Gastroesophageal sphincter (tissue), 4 donors: ENCODE measurements at regions not wholly inside any gene's neighbourhood (a gene's known extent, or its start where the extent isn't known, plus 50 kb on each side); places are given as distances from the start of the nearest gene placed in this dataset.

ENCODE experiments used
- ATAC-seq: fragments of 150-250 bp; one replicate; pipeline ENCODE4 v1.9.1; 2016; ENCODE audit warnings: mild to moderate bottlenecking, moderate library complexity
- H3K27ac ChIP-seq, 4 donors: fragments of 200-600 bp; sonication (generic) in 3 of 4; 1 replicate in 3 of 4; 2 replicates in 1 of 4; pipeline ENCODE4 v1.5.1; 2016 to 2019
- H3K27me3 ChIP-seq: fragments of 200-600 bp; sonication (generic); one replicate; pipeline ENCODE4 v1.5.1; 2019
- H3K36me3 ChIP-seq, 2 donors: fragments of 200-600 bp; sonication (generic); one replicate each; pipeline ENCODE4 v1.5.1; 2019; ENCODE audit warnings: control low read depth in 1 of 2
- H3K4me1 ChIP-seq, 3 donors: fragments of 200-600 bp; sonication (generic); 1 replicate in 2 of 3; 2 replicates in 1 of 3; pipeline ENCODE4 v1.5.1; 2016 to 2019; ENCODE audit warnings: control low read depth in 2 of 3
- H3K4me3 ChIP-seq, 2 donors: fragments of 200-600 bp; sonication (generic); one replicate each; pipeline ENCODE4 v1.5.1; 2019; ENCODE audit warnings: mild to moderate bottlenecking in 1 of 2, moderate library complexity in 1 of 2
- H3K9me3 ChIP-seq, 3 donors: fragments of 200-600 bp; sonication (generic); one replicate each; pipeline ENCODE4 v1.5.1; 2017 to 2019; ENCODE audit warnings: control low read depth in 2 of 3
- CTCF ChIP-seq, 4 experiments: fragments of 200-600 bp in 2 of 4; fragments of 450-650 bp in 2 of 4; sonication (generic) in 1 of 4; IDR thresholded peaks; one replicate each; pipeline ENCODE4 v1.5.1; 2017 to 2019; ENCODE audit warnings: antibody characterized with exemption in 4 of 4, mild to moderate bottlenecking in 2 of 4, moderate library complexity in 2 of 4
- EP300 ChIP-seq: sonication (generic); formaldehyde crosslinking; IDR thresholded peaks from one replicate; pipeline ENCODE4 v1.6.1; 2017; ENCODE audit warnings: antibody characterized with exemption, mild to moderate bottlenecking
- POLR2A ChIP-seq, 2 donors: fragments of 450-650 bp; IDR thresholded peaks; one replicate each; pipeline ENCODE4 v1.6.1; 2017; ENCODE audit warnings: antibody characterized with exemption in 2 of 2, mild to moderate bottlenecking in 2 of 2, moderate library complexity in 1 of 2
- POLR2AphosphoS5 ChIP-seq: sonication (generic); formaldehyde crosslinking; IDR thresholded peaks from one replicate; pipeline ENCODE4 v1.6.1; 2017; ENCODE audit warnings: antibody characterized with exemption
- WGBS, 2 donors: methylation state at CpG; one replicate each; pipeline ENCODE4 v1.1.5; 2018; ENCODE audit warnings: low coverage in 1 of 2; 5-methylcytosine and 5-hydroxymethylcytosine counted together

- Histone ChIP-seq H3K36me3 (no peaks in the 10 kb centered on the region), H3K9me3 (no peaks in the 10 kb centered on the region), H3K27ac (no peak overlapping the region), H3K4me3 (no peak overlapping the region), H3K27me3 (peaks cover 9% of the 10 kb centered on the region), H3K4me1 (peaks cover 0 to 12% (median 6%) of the 10 kb centered on the region in 3 donors)
- TF ChIP-seq POLR2A (IDR thresholded peaks at IDR 0.05) (no peak), EP300 (no peak), CTCF (IDR thresholded peaks at IDR 0.05) (no peak), POLR2AphosphoS5 (no peak)
- ATAC-seq: no peak
- 85 to 100% methylated on average over 1 to 10 of the region's 18 CpGs for WGBS, 2 donors
Measured at GRCh38 chr2:121090088-121090715, 194.8 kb downstream of the TFCP2L1 start.

- WGBS, 2 donors: 60 to 100% methylated on average over 1 of the region's 2 CpGs
- Histone ChIP-seq H3K27ac (no peak overlapping the region), H3K9me3 (no peaks in the 10 kb centered on the region), H3K4me3 (no peak overlapping the region), H3K36me3 (no peaks in the 10 kb centered on the region), H3K4me1 (peaks cover 0 to 15% (median 6%) of the 10 kb centered on the region in 3 donors), H3K27me3 (peaks cover 18% of the 10 kb centered on the region)
- ATAC-seq: no peak
- TF ChIP-seq POLR2AphosphoS5: no peak
- TF ChIP-seq EP300: no peak
- no peak for TF ChIP-seq POLR2A (IDR thresholded peaks at IDR 0.05)
- no peak for TF ChIP-seq CTCF (IDR thresholded peaks at IDR 0.05)
Measured at GRCh38 chr2:121092095-121092494, 192.9 kb downstream of the TFCP2L1 start.

- H3K36me3 ChIP-seq: no peaks in the 10 kb centered on the region
- H3K27ac ChIP-seq: no peak overlapping the region
- H3K27me3 ChIP-seq: peaks cover 16% of the 10 kb centered on the region
- 18 to 56% methylated on average over 2 of the region's 2 CpGs for WGBS, 2 donors
- peaks cover 0 to 11% (median 6%) of the 10 kb centered on the region in 3 donors for H3K4me1 ChIP-seq
- no peaks in the 10 kb centered on the region for H3K9me3 ChIP-seq
- no peak overlapping the region for H3K4me3 ChIP-seq
- no peak for ATAC-seq
- TF ChIP-seq POLR2A (IDR thresholded peaks at IDR 0.05): no peak
- no peak for TF ChIP-seq CTCF (IDR thresholded peaks at IDR 0.05)
- no peak for TF ChIP-seq POLR2AphosphoS5
- TF ChIP-seq EP300: no peak
Measured at GRCh38 chr2:121093692-121094091, 191.3 kb downstream of the TFCP2L1 start.

GRCh38 chr2:121094101-121094500 is 190.9 kb downstream of the TFCP2L1 start:
- Histone ChIP-seq H3K4me1 (peaks cover 0 to 7% (median 1%) of the 10 kb centered on the region in 3 donors), H3K4me3 (no peak overlapping the region), H3K27ac (no peak overlapping the region), H3K27me3 (peaks cover 16% of the 10 kb centered on the region), H3K9me3 (no peaks in the 10 kb centered on the region), H3K36me3 (no peaks in the 10 kb centered on the region)
- no peak for TF ChIP-seq EP300
- TF ChIP-seq POLR2A (IDR thresholded peaks at IDR 0.05): no peak
- no peak for TF ChIP-seq POLR2AphosphoS5
- no peak for TF ChIP-seq CTCF (IDR thresholded peaks at IDR 0.05)
- 51 to 62% methylated on average over 2 to 3 of the region's 3 CpGs for WGBS, 2 donors
- no peak for ATAC-seq

- no peak for TF ChIP-seq POLR2AphosphoS5
- TF ChIP-seq EP300: no peak
- TF ChIP-seq POLR2A (IDR thresholded peaks at IDR 0.05): no peak
- no peak for TF ChIP-seq CTCF (IDR thresholded peaks at IDR 0.05)
- H3K27ac ChIP-seq: no peak overlapping the region
- WGBS, 2 donors: 50 to 93% methylated on average over 2 of the region's 3 CpGs
- H3K4me1 ChIP-seq: peaks cover 0 to 5% (median 0%) of the 10 kb centered on the region in 3 donors
- ATAC-seq: no peak
- H3K9me3 ChIP-seq: no peaks in the 10 kb centered on the region
- no peaks in the 10 kb centered on the region for H3K36me3 ChIP-seq
- H3K27me3 ChIP-seq: peaks cover 16% of the 10 kb centered on the region
- H3K4me3 ChIP-seq: no peak overlapping the region
Measured at GRCh38 chr2:121094845-121095244, 190.2 kb downstream of the TFCP2L1 start.
